ENCODE measurements at regions not wholly inside any gene's neighbourhood (a gene's known extent, or its start where the extent isn't known, plus 50 kb on each side); places are given as distances from the start of the nearest gene placed in this dataset.

GRCh38 chr2:239768907-239769553, 256.1 kb downstream of the NDUFA10 start (continued):
- TF ChIP-seq ZNF318 (IDR thresholded peaks at IDR 0.05; ENCODE audit: borderline replicate concordance in 1 of 2, low read depth in 1 of 2) (no peak), SNIP1 (IDR thresholded peaks at IDR 0.05; ENCODE audit: low read depth) (no peak), MBD2 (IDR thresholded peaks at IDR 0.05; ENCODE audit: borderline replicate concordance, low read depth) (no peak)
